Dermis microvascular lymphatic vessel endothelial cell (primary cell): ENCODE measurements at regions not wholly inside any gene's neighbourhood (a gene's known extent, or its start where the extent isn't known, plus 50 kb on each side); places are given as distances from the start of the nearest gene placed in this dataset.
A peak's percentile ranks its signal among the peaks of the same experiment; 100 is the strongest.
"Not testable (repeated sequence)": the region's sequence is repeated elsewhere in the genome, so short reads cannot be mapped to it uniquely, and the experiment has no call there.

Experiments used
- DNase-seq, 2 donors: peaks; one replicate each; pipeline versions ENCODE4 v3.0.0 to v3.0.0-alpha.2; 2010; ENCODE audit warnings: low read depth in 2 of 2

DNA sequence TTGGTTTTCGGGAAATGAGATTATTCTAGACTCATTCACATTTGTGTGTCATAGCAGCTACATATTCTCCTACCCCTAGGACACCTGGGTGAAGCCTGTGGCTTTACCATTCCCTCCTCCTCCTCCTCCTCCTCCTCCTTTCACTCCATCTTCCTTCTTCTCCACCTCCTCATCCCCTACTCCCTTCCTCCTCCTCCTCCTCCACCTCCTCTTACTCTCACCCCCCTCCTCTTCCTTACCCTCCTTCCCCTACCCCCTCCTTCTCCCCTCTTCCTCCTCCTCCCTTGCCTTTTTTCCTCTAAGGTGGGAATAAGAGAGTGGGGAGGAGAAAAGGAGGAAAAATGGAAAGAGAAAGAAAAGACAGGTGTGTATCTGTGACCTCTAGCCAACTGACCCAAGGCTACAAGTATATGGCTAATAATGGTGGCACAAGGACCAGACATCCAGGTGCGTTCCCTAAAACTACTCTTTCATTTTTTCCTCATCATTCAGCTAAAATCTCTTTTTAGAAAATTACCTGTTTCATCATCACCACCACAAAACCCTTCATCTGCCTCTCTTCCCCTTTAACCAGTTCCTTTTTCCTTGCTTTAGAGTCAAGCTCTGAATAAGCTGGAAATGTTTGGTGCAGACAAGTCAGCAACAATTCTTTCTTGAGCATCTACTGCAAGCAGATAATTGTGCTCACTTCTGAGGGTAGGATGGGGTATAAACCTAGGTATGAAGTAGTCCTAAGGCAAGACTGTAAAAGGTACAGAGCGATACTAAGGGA, 149.8 kb upstream of the FOXN3 start:
- DNase-seq = no peak

- no peak for DNase-seq
Measured at GRCh38 chr14:89566180-89566579, 149.1 kb upstream of the FOXN3 start.

- no peak for DNase-seq
Measured at GRCh38 chr14:89565607-89566006, 148.6 kb upstream of the FOXN3 start.

DNA sequence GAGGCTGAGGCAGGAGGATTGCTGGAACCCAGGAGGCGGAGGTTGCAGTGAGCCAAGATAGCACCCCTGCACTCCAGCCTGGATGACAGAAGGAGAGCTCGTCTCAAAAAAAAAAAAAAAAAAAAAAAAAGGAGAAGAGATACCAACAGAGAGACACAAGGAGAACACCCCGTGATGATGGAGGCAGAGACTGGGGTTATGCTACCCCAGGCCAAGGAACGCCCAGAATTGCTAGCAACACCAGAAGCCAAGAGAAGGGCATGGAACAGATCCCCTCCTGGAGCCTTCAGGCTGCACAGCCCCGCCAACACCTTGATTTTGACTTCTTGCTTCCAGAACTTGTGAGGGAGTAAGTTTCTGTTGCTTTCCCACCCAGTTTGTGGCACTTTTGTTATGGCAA, 148.0 kb upstream of the FOXN3 start:
- DNase-seq = no peak

DNA sequence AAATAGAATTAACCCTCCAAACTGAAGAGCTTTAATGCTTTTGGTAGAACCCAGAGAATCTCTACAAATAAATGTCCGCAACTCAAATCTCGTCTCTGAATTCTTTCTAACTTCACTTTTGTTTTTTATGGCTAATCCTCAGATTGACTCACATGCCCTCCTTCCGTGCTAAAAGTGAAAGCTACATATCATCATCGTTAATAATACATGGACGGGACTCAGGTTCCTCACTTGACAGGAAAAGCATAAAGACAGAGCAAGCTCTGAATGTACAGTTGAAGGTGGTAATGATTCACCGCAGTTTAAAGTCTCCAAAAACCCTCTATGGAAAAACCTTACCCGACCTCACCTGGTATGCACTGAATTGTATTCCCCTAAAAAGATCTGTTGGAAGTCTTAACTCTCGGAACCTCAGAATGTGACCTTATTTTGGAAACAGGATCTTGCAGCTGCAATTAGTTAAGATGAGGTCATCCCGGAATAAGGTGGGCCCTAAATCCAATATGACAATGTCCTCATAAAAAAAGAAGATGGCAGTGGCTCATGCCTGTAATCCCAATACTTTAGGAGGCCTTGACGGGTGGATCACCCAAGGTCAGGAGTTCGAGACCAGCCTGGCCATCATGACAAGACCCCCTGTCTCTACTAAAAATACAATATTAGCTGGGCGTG, 147.4 kb upstream of the FOXN3 start:
- peak; percentile 60 to 76 for DNase-seq

DNA sequence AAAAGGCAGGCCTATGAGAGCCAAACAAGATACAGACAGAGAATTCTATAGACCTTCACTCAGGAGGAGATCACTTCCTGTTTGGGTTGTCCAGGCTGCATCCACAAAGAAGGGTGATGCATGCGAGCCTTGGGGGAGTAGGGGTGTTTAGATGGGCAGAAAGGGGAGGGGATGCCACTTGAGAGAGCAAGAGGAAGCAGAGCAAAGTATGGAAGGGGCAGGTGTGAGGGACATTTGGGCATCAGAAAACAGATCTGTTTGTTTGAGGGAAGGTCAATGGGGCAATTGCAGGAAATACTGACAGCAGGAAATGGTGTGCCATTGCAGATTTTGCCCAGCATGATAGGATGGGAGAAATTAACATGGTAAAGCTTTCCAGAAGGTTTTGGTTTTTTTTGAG, 146.4 kb upstream of the FOXN3 start:
- peak; percentile 23 to 35 for DNase-seq

DNA sequence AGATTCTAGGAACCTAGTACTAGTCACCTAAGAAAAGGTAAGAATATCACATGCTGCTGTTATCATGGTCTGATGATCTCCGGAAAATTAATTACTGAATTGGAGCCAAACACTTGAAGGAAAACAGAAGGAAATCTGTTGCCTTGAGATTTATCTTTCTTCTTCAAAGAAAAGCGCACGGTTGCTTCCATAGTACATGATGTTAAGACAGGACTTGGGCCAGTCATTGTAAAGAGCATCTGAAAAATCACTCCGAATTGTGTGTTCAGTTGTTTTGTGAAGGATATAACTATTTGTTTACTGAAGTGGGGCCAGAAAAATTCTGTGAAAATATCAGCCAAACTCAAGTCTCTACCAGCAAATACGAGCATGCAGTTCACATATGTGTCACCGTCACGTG, 134.9 kb upstream of the FOXN3 start:
- DNase-seq = no peak

DNA sequence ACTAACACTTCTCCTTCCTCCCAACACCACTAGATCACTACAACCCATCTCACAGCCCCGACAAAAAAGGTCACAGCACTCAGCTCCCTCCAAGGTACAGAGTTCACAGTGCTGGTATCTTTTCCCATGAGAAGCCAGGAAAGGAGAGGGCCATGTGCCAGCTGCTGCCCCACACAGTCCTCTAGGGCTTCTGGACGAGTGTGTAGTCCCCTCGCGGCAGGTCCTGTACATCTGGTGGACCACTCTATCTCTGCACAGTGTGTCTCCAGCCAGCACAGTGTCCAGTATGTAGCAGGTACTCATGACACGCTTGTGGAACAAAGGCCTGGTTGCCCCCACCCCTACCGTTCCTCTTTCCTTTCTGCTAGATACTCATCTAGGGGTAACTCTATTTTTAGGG, 134.4 kb upstream of the FOXN3 start:
- DNase-seq = no peak

- no peak for DNase-seq
Measured at GRCh38 chr14:89550821-89551220, 133.8 kb upstream of the FOXN3 start.

DNA sequence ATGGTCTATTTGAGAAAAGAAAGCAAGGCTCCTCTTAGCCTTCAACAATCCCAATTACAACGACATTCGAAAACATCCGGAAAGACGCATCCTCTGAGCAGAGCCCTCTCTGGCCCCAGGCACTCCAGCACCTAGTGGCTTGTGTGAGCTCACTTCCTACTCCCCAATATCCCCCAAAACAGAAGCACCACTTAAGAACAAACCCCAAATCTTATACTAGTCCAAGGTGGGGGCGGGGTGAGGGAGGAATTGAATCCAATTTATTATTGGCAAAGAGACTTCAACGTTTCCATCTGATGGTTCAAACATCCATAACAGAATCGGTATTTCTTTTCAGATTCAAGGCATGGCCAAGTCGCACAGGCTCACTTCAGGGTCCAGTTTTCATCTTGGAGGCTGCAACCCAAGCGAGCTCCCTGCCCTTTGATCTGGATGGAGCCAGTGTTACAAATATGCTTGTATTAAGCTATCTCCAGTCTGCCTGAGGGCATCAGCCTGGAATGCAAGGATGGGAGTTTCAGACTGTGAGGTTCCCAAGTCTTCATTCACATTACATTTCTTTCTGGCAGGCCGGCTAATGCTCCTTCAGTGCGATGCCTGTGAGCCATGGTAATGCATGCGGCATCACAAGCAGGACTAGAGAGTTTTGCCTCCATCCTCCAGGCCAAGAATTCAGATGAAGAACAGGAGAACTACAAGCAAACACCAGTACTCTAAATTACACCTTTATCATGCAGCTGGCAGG, 132.5 kb upstream of the FOXN3 start:
- no peak for DNase-seq

GRCh38 chr14:89547047-89547446, 130.0 kb upstream of the FOXN3 start:
- DNase-seq = not testable (repeated sequence)

DNA sequence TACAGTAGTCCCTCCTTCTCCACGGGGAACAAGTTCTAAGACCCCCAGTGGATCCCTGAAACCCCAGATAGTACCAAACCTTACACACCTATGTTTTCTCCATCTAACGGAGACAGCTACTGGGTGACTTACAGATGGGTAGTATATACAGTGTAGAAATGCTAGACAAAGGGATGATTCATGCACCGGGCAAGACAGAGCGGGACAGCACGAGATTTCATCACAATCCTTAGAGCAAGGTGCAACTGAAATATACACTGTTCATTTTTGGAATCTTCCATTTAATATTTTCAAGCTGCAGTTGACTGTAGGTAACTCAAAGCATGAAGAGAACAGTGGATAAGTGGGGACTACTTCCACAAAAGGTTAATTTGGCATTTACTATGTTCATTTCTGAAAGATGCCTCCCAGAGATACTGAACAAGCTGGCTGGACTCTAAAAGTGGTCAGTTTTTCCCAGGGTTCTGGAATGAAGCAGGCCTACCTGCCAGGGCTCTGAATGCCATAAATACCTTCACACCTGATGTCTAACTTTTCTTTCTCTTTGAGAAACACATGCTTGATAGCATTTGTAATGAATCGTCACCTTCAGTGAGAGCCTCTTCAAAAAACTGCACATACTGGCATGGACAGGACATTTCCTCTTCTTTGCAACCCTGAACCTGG, 127.7 kb upstream of the FOXN3 start:
- DNase-seq = no peak

DNA sequence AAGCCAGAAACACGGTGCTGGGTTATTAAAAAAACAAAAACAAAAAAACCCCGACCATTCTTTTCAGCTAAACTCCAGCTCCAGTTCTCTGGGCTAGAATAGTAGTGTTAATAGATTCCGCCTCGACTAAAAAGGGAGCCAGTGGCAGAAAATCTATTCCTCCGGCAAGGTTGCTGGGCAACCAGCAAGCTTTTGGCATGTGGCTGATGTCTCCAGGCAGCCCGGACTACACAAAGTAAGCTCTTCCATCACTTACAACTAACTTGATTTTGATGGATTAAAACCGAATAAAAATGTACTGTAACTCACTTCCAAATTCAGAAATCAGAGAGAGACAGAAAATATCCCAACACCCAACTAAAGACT, 126.4 kb upstream of the FOXN3 start:
- DNase-seq = no peak

GRCh38 chr14:89542786-89543424, 125.9 kb upstream of the FOXN3 start:
- DNase-seq = peak in 1 of 2 donors; percentile 32

DNA sequence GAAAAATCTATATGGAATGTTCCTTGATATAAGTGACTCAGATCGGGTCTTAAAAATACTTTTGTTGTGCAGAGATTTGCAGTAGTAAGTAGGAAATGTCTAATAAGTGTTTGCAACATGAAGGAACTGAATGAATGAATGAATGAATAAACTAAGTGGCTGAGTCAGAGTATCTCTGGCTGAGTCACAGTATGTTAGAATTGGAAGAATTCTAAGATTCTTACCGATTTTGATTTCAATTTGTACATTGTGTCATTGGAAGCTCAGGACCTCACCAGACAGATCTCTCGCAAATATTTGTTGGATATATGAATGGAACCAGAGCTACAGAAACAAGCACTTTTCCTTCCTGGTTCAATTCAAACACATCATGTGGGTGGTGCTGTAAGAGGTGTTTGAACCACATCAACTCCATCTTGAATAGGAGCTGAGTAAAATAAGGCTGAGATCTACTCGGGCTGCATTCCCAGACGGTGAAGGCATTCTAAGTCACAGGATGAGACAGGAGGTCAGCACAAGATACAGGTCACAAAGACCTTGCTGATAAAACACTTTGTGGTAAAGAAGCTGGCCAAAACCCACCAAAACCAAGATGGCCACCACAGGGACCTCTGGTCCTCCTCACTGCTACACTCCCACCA, 123.9 kb upstream of the FOXN3 start:
- DNase-seq = peak in 1 of 2 donors; percentile 38

DNA sequence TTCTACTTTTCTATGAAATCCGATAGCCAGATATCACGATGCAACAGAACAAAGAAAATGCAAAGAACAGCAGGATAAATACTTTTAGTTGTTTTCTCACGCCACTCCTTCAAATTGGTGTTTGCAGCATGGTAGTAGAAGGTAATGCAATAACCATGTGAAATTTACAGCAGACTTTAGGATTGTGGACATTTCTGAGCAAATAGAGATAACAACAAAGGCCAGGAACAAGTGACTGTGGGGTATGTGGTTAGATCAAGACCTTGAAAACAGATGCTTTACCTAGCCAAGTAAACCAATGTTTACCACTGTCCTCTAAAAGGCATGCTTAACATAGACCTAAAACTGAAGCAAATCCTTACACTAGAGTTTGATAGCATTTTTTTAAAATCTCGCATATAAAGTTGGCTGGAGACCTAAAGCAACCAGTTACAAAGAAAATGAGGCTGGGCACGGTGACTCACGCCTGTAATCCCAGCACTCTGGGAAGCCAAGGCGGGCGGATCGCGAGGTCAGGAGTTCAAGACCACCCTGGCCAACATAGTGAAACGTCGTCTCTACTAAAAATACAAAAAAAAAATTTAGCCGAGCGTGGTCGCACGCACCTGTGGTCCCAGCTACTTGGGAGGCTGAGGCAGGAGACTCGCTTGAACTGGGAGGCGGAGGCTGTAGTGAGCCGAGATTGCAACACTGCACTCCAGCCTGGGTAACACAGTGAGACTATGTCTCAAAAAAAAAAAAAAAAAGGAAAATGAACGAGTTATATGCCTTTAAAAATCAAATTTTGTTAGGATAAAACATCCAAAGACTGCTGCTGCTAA, 123.2 kb upstream of the FOXN3 start:
- DNase-seq = no peak

DNA sequence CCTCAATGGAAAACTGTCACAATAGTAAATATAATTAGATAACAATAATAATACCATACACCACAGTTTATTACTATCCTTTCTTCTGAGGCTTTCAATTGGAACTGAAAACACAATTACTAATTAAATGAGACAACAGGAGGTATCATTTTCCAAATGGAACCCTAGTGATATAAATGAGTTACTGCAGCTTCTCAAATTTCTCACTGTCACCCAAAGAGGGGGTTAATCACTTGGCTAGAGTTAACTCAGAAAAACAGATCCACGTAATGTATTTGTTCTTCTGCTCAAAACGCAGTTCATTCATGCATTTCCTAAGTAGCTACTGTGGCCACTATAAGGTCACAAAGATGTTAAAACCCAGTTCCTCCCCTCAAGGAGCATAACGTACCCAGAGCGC, 120.9 kb upstream of the FOXN3 start:
- no peak for DNase-seq

GRCh38 chr14:89534902-89535685, 118.1 kb upstream of the FOXN3 start:
- DNase-seq = peak in 1 of 2 donors; percentile 17

GRCh38 chr14:89533766-89534165, 116.7 kb upstream of the FOXN3 start:
- no peak for DNase-seq
